SK-N-SH (cell line): ENCODE measurements at regions not wholly inside any gene's neighbourhood (a gene's known extent, or its start where the extent isn't known, plus 50 kb on each side); places are given as distances from the start of the nearest gene placed in this dataset.
A peak's percentile ranks its signal among the peaks of the same experiment; 100 is the strongest.

Experiments
- CTCF ChIA-PET: fragments of 300-600, 350-600 bp; formaldehyde crosslinking; extraction: SDS; loops from one replicate; lab custom pipeline; 2021; lab: Yijun Ruan, JAX
- POLR2A ChIA-PET: fragments of 350-600 bp; sonication (Branson Sonifier 250); formaldehyde crosslinking; extraction: SDS; loops from one replicate; lab custom pipeline; 2020; ENCODE audit warnings: antibody characterized with exemption, inconsistent platforms; lab: Yijun Ruan, JAX
- DNase-seq: peaks from one replicate; pipeline ENCODE4 v3.0.0; 2012
- H2AFZ ChIP-seq: fragments of 200-600 bp; sonication (generic); 2 replicates; pipeline ENCODE4 v1.8.1; 2016; ENCODE audit warnings: antibody characterized with exemption, mild to moderate bottlenecking, low read depth
- H3F3A ChIP-seq: fragments of 200-600 bp; sonication (generic); replicated peaks from 2 replicates; pipeline ENCODE3; 2016; ENCODE audit warnings: antibody characterized with exemption, mild to moderate bottlenecking; ENCODE audit not compliant: insufficient read depth
- H3K27ac ChIP-seq, 2 experiments: fragments of 200-500 bp in 1 of 2; fragments of 200-600 bp in 1 of 2; sonication (Bioruptor generic) in 1 of 2; sonication (generic), shearing (Covaris generic) in 1 of 2; 2 replicates each; pipeline versions ENCODE4 v1.5.1 to v1.6.1; 2014 to 2016; ENCODE audit warnings: low read depth in 2 of 2, inconsistent platforms in 1 of 2, low read length in 1 of 2, mild to moderate bottlenecking in 1 of 2, mixed read lengths in 1 of 2
- H3K27me3 ChIP-seq: fragments of 200-600 bp; sonication (generic), shearing (Covaris generic); 2 replicates; pipeline ENCODE4 v1.6.1; 2016; ENCODE audit warnings: mixed run types; ENCODE audit not compliant: insufficient read depth
- H3K36me3 ChIP-seq, 2 experiments: fragments of 200-500 bp in 1 of 2; fragments of 200-600 bp in 1 of 2; sonication (Bioruptor generic) in 1 of 2; sonication (generic) in 1 of 2; replicated peaks in 1 of 2; 2 replicates each; pipeline versions ENCODE3 to v1.5.1; 2014 to 2016; ENCODE audit warnings: low read length in 1 of 2, mild to moderate bottlenecking in 1 of 2; ENCODE audit not compliant: insufficient read depth in 2 of 2, control insufficient read depth in 1 of 2
- H3K4me1 ChIP-seq, 2 experiments: fragments of 200-500 bp in 1 of 2; fragments of 200-600 bp in 1 of 2; sonication (Bioruptor generic) in 1 of 2; sonication (generic), shearing (Covaris generic) in 1 of 2; 2 replicates each; pipeline versions ENCODE4 v1.5.1 to v1.6.1; 2014 to 2016; ENCODE audit warnings: low read depth in 1 of 2, low read length in 1 of 2, mixed run types in 1 of 2; ENCODE audit not compliant: insufficient read depth in 2 of 2, control insufficient read depth in 1 of 2
- H3K4me2 ChIP-seq: fragments of 200-600 bp; sonication (generic), shearing (Covaris generic); 2 replicates; pipeline ENCODE4 v1.6.1; 2017; ENCODE audit warnings: mixed run types
- H3K4me3 ChIP-seq, 2 experiments: fragments of 200-500 bp in 1 of 2; fragments of 200-600 bp in 1 of 2; sonication (Bioruptor generic) in 1 of 2; sonication (generic), shearing (Covaris generic) in 1 of 2; 2 replicates each; pipeline versions ENCODE4 v1.5.1 to v1.8.1; 2014 to 2016; ENCODE audit warnings: low read depth in 2 of 2, inconsistent platforms in 1 of 2, low read length in 1 of 2, mild to moderate bottlenecking in 1 of 2, mixed read lengths in 1 of 2, moderate library complexity in 1 of 2
- H3K79me2 ChIP-seq: fragments of 200-600 bp; sonication (generic); 2 replicates; pipeline ENCODE4 v1.8.1; 2017; ENCODE audit warnings: mild to moderate bottlenecking; ENCODE audit not compliant: insufficient read depth
- H3K9ac ChIP-seq: fragments of 200-600 bp; sonication (generic); 2 replicates; pipeline ENCODE4 v1.6.1; 2017; ENCODE audit warnings: mixed run types
- H3K9me2 ChIP-seq: fragments of 200-600 bp; sonication (generic); 2 replicates; pipeline ENCODE4 v1.6.1; 2017; ENCODE audit warnings: mixed run types
- H3K9me3 ChIP-seq: fragments of 200-600 bp; sonication (generic); 2 replicates; pipeline ENCODE4 v1.6.1; 2017; ENCODE audit warnings: mixed run types, mild to moderate bottlenecking, moderate library complexity
- H4K20me1 ChIP-seq: fragments of 200-600 bp; sonication (generic); 2 replicates; pipeline ENCODE4 v1.6.1; 2017; ENCODE audit warnings: mild to moderate bottlenecking, mixed run types; ENCODE audit not compliant: insufficient read depth
- CHD2 ChIP-seq: fragments of 150-350 bp; IDR thresholded peaks from 2 replicates; pipeline ENCODE4 v1.6.1; 2018; ENCODE audit warnings: low read length; ENCODE audit not compliant: partially characterized antibody
- GABPA ChIP-seq: IDR thresholded peaks from 2 replicates; pipeline ENCODE4 v1.4.0; 2012; ENCODE audit warnings: low read depth, mild to moderate bottlenecking
- NFIC ChIP-seq: IDR thresholded peaks from 2 replicates; pipeline ENCODE4 v1.4.0; 2012; ENCODE audit warnings: borderline replicate concordance
- RAD21 ChIP-seq: IDR thresholded peaks from 2 replicates; pipeline ENCODE4 v1.6.1; 2012; ENCODE audit warnings: mild to moderate bottlenecking, low read length
- RFX5 ChIP-seq: IDR thresholded peaks from 2 replicates; pipeline ENCODE4 v1.6.1; 2012; ENCODE audit warnings: mild to moderate bottlenecking, improper control_type of control experiment, low read length
- RXRA ChIP-seq: IDR thresholded peaks from 2 replicates; pipeline ENCODE4 v1.4.0; 2012; ENCODE audit warnings: low read depth, mild to moderate bottlenecking, borderline replicate concordance
- TEAD4 ChIP-seq: IDR thresholded peaks from 2 replicates; pipeline ENCODE4 v1.4.0; 2012; ENCODE audit warnings: mild to moderate bottlenecking, borderline replicate concordance; ENCODE audit not compliant: insufficient read depth
- WGBS: methylation state at CpG from one replicate; pipeline ENCODE4 v1.1.6; 2017; ENCODE audit warnings: low lambda C conversion rate; 5-methylcytosine and 5-hydroxymethylcytosine counted together
- TF ChIP-seq, protein P1 (sequence below): IDR thresholded peaks from 2 replicates; pipeline ENCODE4; 2012
- TF ChIP-seq, protein P2 (sequence below): IDR thresholded peaks from 2 replicates; pipeline ENCODE4 v1.4.0; 2012; ENCODE audit warnings: low read depth
- TF ChIP-seq, protein P3 (sequence below): IDR thresholded peaks from 2 replicates; pipeline ENCODE4 v1.4.0; 2012; ENCODE audit warnings: low read depth, borderline replicate concordance

DNA sequence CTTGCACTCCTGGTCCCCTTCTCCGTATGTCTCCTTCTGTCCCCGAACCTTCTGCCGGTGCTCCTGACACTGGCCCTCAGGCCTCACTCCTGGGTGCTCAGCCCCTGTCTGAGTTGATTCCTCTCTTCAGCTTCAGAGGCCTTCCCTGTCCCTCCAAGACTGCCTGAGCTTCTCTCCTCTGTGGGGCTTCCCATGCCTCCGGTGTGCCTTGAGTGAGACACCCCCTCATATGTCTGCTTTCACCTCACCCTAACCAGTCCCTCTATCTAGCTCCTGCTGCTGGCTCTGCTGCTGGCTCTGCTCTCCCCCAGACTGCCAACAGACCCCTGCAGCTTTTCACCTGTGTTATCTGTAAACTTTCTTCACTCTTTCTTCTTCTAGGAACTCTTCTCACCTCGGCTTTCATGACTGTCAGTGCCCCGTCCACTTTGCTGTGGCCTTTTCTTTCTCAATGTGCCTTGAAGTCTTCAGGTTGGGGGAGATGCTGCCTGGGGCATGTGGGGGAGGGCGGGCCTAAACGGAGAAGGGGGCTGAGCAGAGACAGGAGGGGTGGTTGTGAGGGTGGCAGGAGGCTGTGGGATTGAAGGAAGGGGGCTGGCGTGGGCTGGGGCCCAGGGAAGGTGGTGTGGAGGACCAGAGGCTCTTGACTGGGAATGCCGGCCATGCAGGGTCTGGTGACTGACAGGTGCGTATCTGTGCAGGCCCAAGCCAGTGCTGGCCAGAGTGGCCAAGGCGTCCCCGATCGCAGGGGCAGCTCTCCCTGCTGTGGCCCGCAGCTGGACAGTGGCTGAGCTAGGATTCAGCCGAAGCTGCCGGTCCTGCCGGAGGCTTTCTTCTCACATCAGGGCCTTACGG lies 81.3 kb downstream of the METRNL start:
- H3K4me2 ChIP-seq = no peak overlapping the region
- H3K9me2 ChIP-seq = no peaks in the 10 kb centered on the region
- ChIA-PET CTCF (interaction anchor here (1.2 to 2.3 kb wide), 2 partner anchors 20 to 247 kb away, joined by 3 to 7 read pairs; no protein-coding TSS in a partner anchor), POLR2A (no interaction called here)
- peaks cover 8% of the 10 kb centered on the region; the same call in 1 of the 2 replicates for H3K9me3 ChIP-seq
- H3K4me3 ChIP-seq = no peak overlapping the region
- H3F3A ChIP-seq = no peaks in the 10 kb centered on the region
- 60% methylated on average over 11 of the region's 19 CpGs for WGBS
- H3K27me3 ChIP-seq = no peaks in the 10 kb centered on the region
- peak; percentile 19 for DNase-seq
- H3K9ac ChIP-seq = no peak overlapping the region
- no peaks in the 10 kb centered on the region for H4K20me1 ChIP-seq
- H3K27ac ChIP-seq = no peak overlapping the region
- no peaks in the 10 kb centered on the region for H3K36me3 ChIP-seq
- no peak for TF ChIP-seq RFX5
- H3K4me1 ChIP-seq = peaks cover 0 to 3% of the 10 kb centered on the region in 2 experiments; a peak in 1 of 4 replicates
- no peak overlapping the region for H2AFZ ChIP-seq
- no peaks in the 10 kb centered on the region for H3K79me2 ChIP-seq

DNA sequence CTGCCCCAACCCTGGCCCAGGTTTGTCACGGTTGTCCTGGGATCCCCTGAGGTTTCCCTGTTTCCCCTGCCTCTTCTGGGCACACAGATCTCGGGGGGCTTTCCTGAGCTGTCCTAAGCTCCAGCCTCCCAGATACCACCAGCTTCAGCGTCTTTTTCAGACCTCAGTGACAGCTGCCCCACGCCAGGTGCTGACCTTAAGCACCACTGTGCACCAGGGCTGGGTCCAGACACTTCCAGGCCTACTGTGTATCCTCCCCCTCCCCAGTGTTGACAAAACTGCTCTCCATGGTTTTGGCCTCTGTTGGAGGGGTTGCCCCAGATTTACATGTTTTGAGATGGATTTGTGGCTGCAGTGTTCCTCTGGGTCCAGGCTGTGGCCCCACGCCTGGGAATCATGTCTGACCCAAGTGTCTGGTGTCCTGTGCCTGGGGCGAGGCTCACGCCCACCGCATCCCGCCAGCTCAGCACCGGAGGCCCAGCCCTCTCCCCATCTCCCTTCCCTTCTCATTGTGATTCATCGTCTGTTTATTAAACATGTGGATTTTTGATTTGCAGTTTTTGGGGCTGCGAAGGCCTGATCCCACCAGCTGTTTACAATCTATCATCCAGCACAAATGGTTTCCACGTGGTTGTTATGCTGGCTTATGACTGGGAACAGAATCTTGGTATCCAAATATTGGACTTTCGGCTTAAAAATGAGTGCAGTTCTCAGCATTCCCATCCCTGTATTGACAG lies 82.1 kb downstream of the METRNL start:
- Histone ChIP-seq H3K4me1 (no peaks in the 10 kb centered on the region; a peak in 1 of 4 replicates), H3F3A (no peaks in the 10 kb centered on the region), H3K4me3 (no peak overlapping the region), H3K9ac (no peak overlapping the region), H3K27me3 (no peaks in the 10 kb centered on the region), H2AFZ (no peak overlapping the region), H3K9me3 (peaks cover 13% of the 10 kb centered on the region; the same call in 1 of the 2 replicates), H3K4me2 (no peak overlapping the region), H3K27ac (no peak overlapping the region), H4K20me1 (no peaks in the 10 kb centered on the region), H3K36me3 (no peaks in the 10 kb centered on the region), H3K79me2 (no peaks in the 10 kb centered on the region), H3K9me2 (no peaks in the 10 kb centered on the region)
- CTCF ChIA-PET = interaction anchor here (1.2 to 2.3 kb wide), 2 partner anchors 19 to 248 kb away, joined by 3 to 7 read pairs; no protein-coding TSS in a partner anchor
- DNase-seq = no peak
- WGBS = 56% methylated on average over 14 of the region's 14 CpGs
- POLR2A ChIA-PET = no interaction called here
- TF ChIP-seq, protein P1, sequence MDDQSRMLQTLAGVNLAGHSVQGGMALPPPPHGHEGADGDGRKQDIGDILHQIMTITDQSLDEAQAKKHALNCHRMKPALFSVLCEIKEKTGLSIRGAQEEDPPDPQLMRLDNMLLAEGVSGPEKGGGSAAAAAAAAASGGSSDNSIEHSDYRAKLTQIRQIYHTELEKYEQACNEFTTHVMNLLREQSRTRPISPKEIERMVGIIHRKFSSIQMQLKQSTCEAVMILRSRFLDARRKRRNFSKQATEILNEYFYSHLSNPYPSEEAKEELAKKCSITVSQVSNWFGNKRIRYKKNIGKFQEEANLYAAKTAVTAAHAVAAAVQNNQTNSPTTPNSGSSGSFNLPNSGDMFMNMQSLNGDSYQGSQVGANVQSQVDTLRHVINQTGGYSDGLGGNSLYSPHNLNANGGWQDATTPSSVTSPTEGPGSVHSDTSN = no peak
- TF ChIP-seq CHD2 (no peak), RXRA (no peak), NFIC (no peak), TEAD4 (no peak), GABPA (no peak), RAD21 (no peak)
- TF ChIP-seq, protein P2, sequence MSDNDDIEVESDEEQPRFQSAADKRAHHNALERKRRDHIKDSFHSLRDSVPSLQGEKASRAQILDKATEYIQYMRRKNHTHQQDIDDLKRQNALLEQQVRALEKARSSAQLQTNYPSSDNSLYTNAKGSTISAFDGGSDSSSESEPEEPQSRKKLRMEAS = no peak
- TF ChIP-seq, protein P3, sequence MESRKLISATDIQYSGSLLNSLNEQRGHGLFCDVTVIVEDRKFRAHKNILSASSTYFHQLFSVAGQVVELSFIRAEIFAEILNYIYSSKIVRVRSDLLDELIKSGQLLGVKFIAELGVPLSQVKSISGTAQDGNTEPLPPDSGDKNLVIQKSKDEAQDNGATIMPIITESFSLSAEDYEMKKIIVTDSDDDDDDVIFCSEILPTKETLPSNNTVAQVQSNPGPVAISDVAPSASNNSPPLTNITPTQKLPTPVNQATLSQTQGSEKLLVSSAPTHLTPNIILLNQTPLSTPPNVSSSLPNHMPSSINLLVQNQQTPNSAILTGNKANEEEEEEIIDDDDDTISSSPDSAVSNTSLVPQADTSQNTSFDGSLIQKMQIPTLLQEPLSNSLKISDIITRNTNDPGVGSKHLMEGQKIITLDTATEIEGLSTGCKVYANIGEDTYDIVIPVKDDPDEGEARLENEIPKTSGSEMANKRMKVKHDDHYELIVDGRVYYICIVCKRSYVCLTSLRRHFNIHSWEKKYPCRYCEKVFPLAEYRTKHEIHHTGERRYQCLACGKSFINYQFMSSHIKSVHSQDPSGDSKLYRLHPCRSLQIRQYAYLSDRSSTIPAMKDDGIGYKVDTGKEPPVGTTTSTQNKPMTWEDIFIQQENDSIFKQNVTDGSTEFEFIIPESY = no peak
